ENCODE measurements at regions not wholly inside any gene's neighbourhood (a gene's known extent, or its start where the extent isn't known, plus 50 kb on each side); places are given as distances from the start of the nearest gene placed in this dataset.
"Not testable (repeated sequence)": the region's sequence is repeated elsewhere in the genome, so short reads cannot be mapped to it uniquely, and the experiment has no call there.

GRCh38 chr1:193402037-193402436, 215.6 kb upstream of the B3GALT2 start:
- Histone ChIP-seq H3K27ac (ENCODE audit: insufficient read depth, low read length, poor library complexity, severe bottlenecking) (no peak overlapping the region), H3K9me3 (ENCODE audit: control insufficient read depth, low read length) (no peaks in the 10 kb centered on the region), H3K36me3 (ENCODE audit: control insufficient read depth, insufficient read depth, low read length) (no peaks in the 10 kb centered on the region), H3K4me1 (ENCODE audit: control insufficient read depth, insufficient read depth, low read length, poor library complexity, severe bottlenecking) (peaks cover 8% of the 10 kb centered on the region), H3K27me3 (replicated peaks; ENCODE audit: control insufficient read depth, insufficient read depth, low read length, poor library complexity, severe bottlenecking) (no peaks in the 10 kb centered on the region), H3K4me3 (ENCODE audit: insufficient read depth, low read depth, low read length, poor library complexity, severe bottlenecking) (no peak overlapping the region)
- DNase-seq, result no peak

DNA sequence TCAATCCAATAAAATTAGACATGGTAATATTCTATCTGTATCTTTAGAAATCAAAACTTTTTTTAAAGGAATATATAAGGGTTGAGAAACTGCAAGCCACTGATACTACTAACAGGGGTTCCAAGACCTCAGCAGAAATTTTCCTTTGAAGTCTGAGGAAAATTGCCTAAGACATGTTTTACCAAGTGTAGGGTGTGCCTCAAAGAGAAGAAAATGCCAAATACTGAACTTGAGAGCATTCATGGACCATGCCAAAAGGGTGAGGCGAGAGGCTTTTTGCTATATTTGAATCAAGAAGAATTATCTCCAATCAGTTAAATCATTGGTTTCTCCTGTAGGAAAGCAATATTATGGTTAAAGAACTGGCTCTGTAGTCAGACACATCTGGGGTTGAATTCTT, 207.9 kb upstream of the B3GALT2 start:
- Histone ChIP-seq H3K27me3 (replicated peaks; ENCODE audit: control insufficient read depth, insufficient read depth, low read length, poor library complexity, severe bottlenecking) (no peaks in the 10 kb centered on the region), H3K9me3 (ENCODE audit: control insufficient read depth, low read length) (no peaks in the 10 kb centered on the region), H3K36me3 (ENCODE audit: control insufficient read depth, insufficient read depth, low read length) (no peaks in the 10 kb centered on the region), H3K4me1 (ENCODE audit: control insufficient read depth, insufficient read depth, low read length, poor library complexity, severe bottlenecking) (no peaks in the 10 kb centered on the region), H3K27ac (ENCODE audit: insufficient read depth, low read length, poor library complexity, severe bottlenecking) (no peak overlapping the region), H3K4me3 (ENCODE audit: insufficient read depth, low read depth, low read length, poor library complexity, severe bottlenecking) (no peak overlapping the region)
- DNase-seq, result no peak

DNA sequence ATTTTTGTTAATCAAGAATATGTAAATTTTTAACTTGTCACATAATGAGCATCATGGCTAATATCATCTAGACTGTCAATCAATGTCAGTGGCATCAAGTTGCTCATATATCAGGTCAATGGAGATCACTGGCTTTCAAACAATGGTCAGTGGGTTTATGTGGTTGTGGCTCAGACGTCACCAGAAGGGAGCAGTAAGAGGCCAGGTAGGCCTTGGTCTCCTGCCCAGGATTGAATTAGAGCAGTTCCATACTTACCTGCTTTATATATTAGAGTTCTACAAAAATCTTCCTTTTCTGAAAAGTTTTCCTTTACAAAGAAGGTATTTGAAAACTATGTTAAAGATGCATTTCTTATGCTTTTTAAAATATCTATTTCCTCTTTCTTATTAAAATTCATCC, 206.3 kb upstream of the B3GALT2 start:
- H3K27ac ChIP-seq (ENCODE audit: insufficient read depth, low read length, poor library complexity, severe bottlenecking), result no peak overlapping the region
- no peaks in the 10 kb centered on the region for H3K4me1 ChIP-seq (ENCODE audit: control insufficient read depth, insufficient read depth, low read length, poor library complexity, severe bottlenecking)
- H3K27me3 ChIP-seq (replicated peaks; ENCODE audit: control insufficient read depth, insufficient read depth, low read length, poor library complexity, severe bottlenecking), result no peaks in the 10 kb centered on the region
- H3K9me3 ChIP-seq (ENCODE audit: control insufficient read depth, low read length), result no peaks in the 10 kb centered on the region
- H3K4me3 ChIP-seq (ENCODE audit: insufficient read depth, low read depth, low read length, poor library complexity, severe bottlenecking), result no peak overlapping the region
- no peak for DNase-seq
- H3K36me3 ChIP-seq (ENCODE audit: control insufficient read depth, insufficient read depth, low read length), result no peaks in the 10 kb centered on the region

- Histone ChIP-seq H3K27me3 (replicated peaks; ENCODE audit: control insufficient read depth, insufficient read depth, low read length, poor library complexity, severe bottlenecking) (no peaks in the 10 kb centered on the region), H3K9me3 (ENCODE audit: control insufficient read depth, low read length) (no peaks in the 10 kb centered on the region), H3K4me3 (ENCODE audit: insufficient read depth, low read depth, low read length, poor library complexity, severe bottlenecking) (no peak overlapping the region), H3K27ac (ENCODE audit: insufficient read depth, low read length, poor library complexity, severe bottlenecking) (no peak overlapping the region), H3K36me3 (ENCODE audit: control insufficient read depth, insufficient read depth, low read length) (no peaks in the 10 kb centered on the region), H3K4me1 (ENCODE audit: control insufficient read depth, insufficient read depth, low read length, poor library complexity, severe bottlenecking) (no peaks in the 10 kb centered on the region)
- no peak for DNase-seq
Measured at GRCh38 chr1:193388683-193389082, 202.3 kb upstream of the B3GALT2 start.

DNA sequence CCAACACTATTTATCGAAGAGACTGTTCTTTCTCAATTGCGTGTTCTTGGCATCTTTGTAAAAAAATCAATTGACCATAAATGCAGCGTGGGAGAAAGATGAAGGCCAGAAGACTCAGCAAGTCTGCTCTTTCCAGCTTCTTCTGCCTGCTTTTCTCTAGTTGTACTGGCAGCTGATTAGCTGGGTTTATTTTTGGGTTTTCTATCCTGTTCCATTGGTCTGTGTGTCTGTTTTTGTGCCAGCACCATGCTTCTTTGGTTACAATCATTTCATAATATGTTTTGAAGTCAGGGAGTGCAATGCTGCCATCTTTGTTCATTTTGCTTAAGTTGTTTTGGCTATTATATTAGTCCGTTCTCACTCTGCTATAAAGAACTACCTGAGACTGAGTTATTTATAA, 201.8 kb upstream of the B3GALT2 start:
- no peaks in the 10 kb centered on the region for H3K9me3 ChIP-seq (ENCODE audit: control insufficient read depth, low read length)
- no peak overlapping the region for H3K4me3 ChIP-seq (ENCODE audit: insufficient read depth, low read depth, low read length, poor library complexity, severe bottlenecking)
- H3K27me3 ChIP-seq (replicated peaks; ENCODE audit: control insufficient read depth, insufficient read depth, low read length, poor library complexity, severe bottlenecking), result no peaks in the 10 kb centered on the region
- no peaks in the 10 kb centered on the region for H3K4me1 ChIP-seq (ENCODE audit: control insufficient read depth, insufficient read depth, low read length, poor library complexity, severe bottlenecking)
- DNase-seq, result no peak
- H3K27ac ChIP-seq (ENCODE audit: insufficient read depth, low read length, poor library complexity, severe bottlenecking), result no peak overlapping the region
- no peaks in the 10 kb centered on the region for H3K36me3 ChIP-seq (ENCODE audit: control insufficient read depth, insufficient read depth, low read length)

- Histone ChIP-seq H3K27ac (ENCODE audit: insufficient read depth, low read length, poor library complexity, severe bottlenecking) (no peak overlapping the region), H3K4me3 (ENCODE audit: insufficient read depth, low read depth, low read length, poor library complexity, severe bottlenecking) (no peak overlapping the region), H3K27me3 (replicated peaks; ENCODE audit: control insufficient read depth, insufficient read depth, low read length, poor library complexity, severe bottlenecking) (no peaks in the 10 kb centered on the region), H3K9me3 (ENCODE audit: control insufficient read depth, low read length) (no peaks in the 10 kb centered on the region), H3K36me3 (ENCODE audit: control insufficient read depth, insufficient read depth, low read length) (no peaks in the 10 kb centered on the region), H3K4me1 (ENCODE audit: control insufficient read depth, insufficient read depth, low read length, poor library complexity, severe bottlenecking) (no peaks in the 10 kb centered on the region)
- no peak for DNase-seq
Measured at GRCh38 chr1:193387406-193387805, 201.0 kb upstream of the B3GALT2 start.

- DNase-seq; H3K27me3 ChIP-seq (replicated peaks; ENCODE audit: control insufficient read depth, insufficient read depth, low read length, poor library complexity, severe bottlenecking); H3K9me3 ChIP-seq (ENCODE audit: control insufficient read depth, low read length); H3K27ac ChIP-seq (ENCODE audit: insufficient read depth, low read length, poor library complexity, severe bottlenecking); H3K36me3 ChIP-seq (ENCODE audit: control insufficient read depth, insufficient read depth, low read length); H3K4me1 ChIP-seq (ENCODE audit: control insufficient read depth, insufficient read depth, low read length, poor library complexity, severe bottlenecking); H3K4me3 ChIP-seq (ENCODE audit: insufficient read depth, low read depth, low read length, poor library complexity, severe bottlenecking): not testable (repeated sequence)
Measured at GRCh38 chr1:193378451-193378850, 192.0 kb upstream of the B3GALT2 start.

- H3K27me3 ChIP-seq (replicated peaks; ENCODE audit: control insufficient read depth, insufficient read depth, low read length, poor library complexity, severe bottlenecking), result no peaks in the 10 kb centered on the region
- H3K27ac ChIP-seq (ENCODE audit: insufficient read depth, low read length, poor library complexity, severe bottlenecking), result no peak overlapping the region
- DNase-seq, result no peak
- H3K36me3 ChIP-seq (ENCODE audit: control insufficient read depth, insufficient read depth, low read length), result no peaks in the 10 kb centered on the region
- no peak overlapping the region for H3K4me3 ChIP-seq (ENCODE audit: insufficient read depth, low read depth, low read length, poor library complexity, severe bottlenecking)
- no peaks in the 10 kb centered on the region for H3K9me3 ChIP-seq (ENCODE audit: control insufficient read depth, low read length)
- no peaks in the 10 kb centered on the region for H3K4me1 ChIP-seq (ENCODE audit: control insufficient read depth, insufficient read depth, low read length, poor library complexity, severe bottlenecking)
Measured at GRCh38 chr1:193377472-193377871, 191.1 kb upstream of the B3GALT2 start.

GRCh38 chr1:193372553-193372952, 186.1 kb upstream of the B3GALT2 start:
- Histone ChIP-seq H3K9me3 (ENCODE audit: control insufficient read depth, low read length) (no peaks in the 10 kb centered on the region), H3K4me3 (ENCODE audit: insufficient read depth, low read depth, low read length, poor library complexity, severe bottlenecking) (no peak overlapping the region), H3K27me3 (replicated peaks; ENCODE audit: control insufficient read depth, insufficient read depth, low read length, poor library complexity, severe bottlenecking) (no peaks in the 10 kb centered on the region), H3K27ac (ENCODE audit: insufficient read depth, low read length, poor library complexity, severe bottlenecking) (no peak overlapping the region), H3K4me1 (ENCODE audit: control insufficient read depth, insufficient read depth, low read length, poor library complexity, severe bottlenecking) (no peaks in the 10 kb centered on the region), H3K36me3 (ENCODE audit: control insufficient read depth, insufficient read depth, low read length) (no peaks in the 10 kb centered on the region)
- DNase-seq, result no peak

- peak overlapping the region; percentile 37 for H3K4me3 ChIP-seq (ENCODE audit: insufficient read depth, low read depth, low read length, poor library complexity, severe bottlenecking)
- no peak overlapping the region for H3K27ac ChIP-seq (ENCODE audit: insufficient read depth, low read length, poor library complexity, severe bottlenecking)
- no peaks in the 10 kb centered on the region for H3K4me1 ChIP-seq (ENCODE audit: control insufficient read depth, insufficient read depth, low read length, poor library complexity, severe bottlenecking)
- DNase-seq, result no peak
- no peaks in the 10 kb centered on the region for H3K9me3 ChIP-seq (ENCODE audit: control insufficient read depth, low read length)
- no peaks in the 10 kb centered on the region for H3K27me3 ChIP-seq (replicated peaks; ENCODE audit: control insufficient read depth, insufficient read depth, low read length, poor library complexity, severe bottlenecking)
- no peaks in the 10 kb centered on the region for H3K36me3 ChIP-seq (ENCODE audit: control insufficient read depth, insufficient read depth, low read length)
Measured at GRCh38 chr1:193368302-193368701, 181.9 kb upstream of the B3GALT2 start.

DNA sequence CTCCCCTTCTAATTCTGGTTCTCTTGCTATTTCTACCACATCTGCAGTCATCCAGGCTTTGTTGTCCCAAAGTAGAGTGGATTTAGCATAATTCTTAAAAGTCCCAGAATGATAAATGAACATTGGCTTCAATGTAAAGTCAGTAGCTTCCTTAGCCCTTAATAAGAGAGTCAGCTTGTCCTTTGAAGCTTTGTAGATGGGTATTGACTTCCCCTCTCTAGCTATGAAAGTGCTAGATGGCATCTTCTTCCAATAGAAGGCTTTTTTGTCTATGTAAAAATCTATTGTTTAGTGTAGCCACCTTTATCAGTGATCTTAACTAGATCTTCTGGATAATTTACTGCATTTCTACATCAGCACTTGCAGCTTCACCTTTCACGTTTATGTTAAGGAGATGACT, 181.4 kb upstream of the B3GALT2 start:
- Histone ChIP-seq H3K4me3 (ENCODE audit: insufficient read depth, low read depth, low read length, poor library complexity, severe bottlenecking) (peak overlapping the region; percentile 37), H3K4me1 (ENCODE audit: control insufficient read depth, insufficient read depth, low read length, poor library complexity, severe bottlenecking) (no peaks in the 10 kb centered on the region), H3K36me3 (ENCODE audit: control insufficient read depth, insufficient read depth, low read length) (no peaks in the 10 kb centered on the region), H3K9me3 (ENCODE audit: control insufficient read depth, low read length) (no peaks in the 10 kb centered on the region), H3K27me3 (replicated peaks; ENCODE audit: control insufficient read depth, insufficient read depth, low read length, poor library complexity, severe bottlenecking) (no peaks in the 10 kb centered on the region), H3K27ac (ENCODE audit: insufficient read depth, low read length, poor library complexity, severe bottlenecking) (no peak overlapping the region)
- DNase-seq, result no peak
